ENCODE measurements at regions not wholly inside any gene's neighbourhood (a gene's known extent, or its start where the extent isn't known, plus 50 kb on each side); places are given as distances from the start of the nearest gene placed in this dataset.
"Not testable (repeated sequence)": the region's sequence is repeated elsewhere in the genome, so short reads cannot be mapped to it uniquely, and the experiment has no call there.

DNA sequence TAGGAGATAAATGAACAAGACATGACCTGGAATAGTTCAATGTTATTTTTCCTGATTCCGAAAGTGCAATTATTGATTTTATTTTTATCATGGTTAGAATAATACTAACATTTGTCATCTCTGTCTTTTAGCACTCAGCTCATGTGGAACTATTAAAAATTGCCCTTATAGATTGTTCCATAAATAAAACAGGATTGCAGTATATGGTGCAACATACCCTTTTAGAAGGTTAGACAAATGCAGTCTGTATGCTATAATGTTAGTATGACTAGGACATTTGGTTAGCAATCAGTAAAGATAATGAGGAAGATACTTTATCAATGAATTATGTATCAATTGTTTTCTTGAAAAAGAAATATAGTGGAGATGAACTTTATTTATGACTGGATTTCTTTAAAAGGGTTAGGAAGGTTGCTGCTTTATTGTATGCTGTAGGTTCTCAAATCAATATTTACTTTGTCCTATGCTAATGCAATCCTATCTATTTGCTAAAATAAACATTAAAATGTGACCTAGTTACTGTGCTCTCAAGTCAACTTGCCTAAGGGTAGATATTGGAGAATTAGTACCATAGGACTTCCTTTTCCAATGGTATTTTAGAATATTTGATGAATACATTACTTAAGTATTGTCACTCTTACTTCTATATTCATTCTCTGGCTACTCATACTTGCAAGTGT lies 348.9 kb upstream of the ISL1 start:
- no peak for DNase-seq (ENCODE audit: low read depth)

DNA sequence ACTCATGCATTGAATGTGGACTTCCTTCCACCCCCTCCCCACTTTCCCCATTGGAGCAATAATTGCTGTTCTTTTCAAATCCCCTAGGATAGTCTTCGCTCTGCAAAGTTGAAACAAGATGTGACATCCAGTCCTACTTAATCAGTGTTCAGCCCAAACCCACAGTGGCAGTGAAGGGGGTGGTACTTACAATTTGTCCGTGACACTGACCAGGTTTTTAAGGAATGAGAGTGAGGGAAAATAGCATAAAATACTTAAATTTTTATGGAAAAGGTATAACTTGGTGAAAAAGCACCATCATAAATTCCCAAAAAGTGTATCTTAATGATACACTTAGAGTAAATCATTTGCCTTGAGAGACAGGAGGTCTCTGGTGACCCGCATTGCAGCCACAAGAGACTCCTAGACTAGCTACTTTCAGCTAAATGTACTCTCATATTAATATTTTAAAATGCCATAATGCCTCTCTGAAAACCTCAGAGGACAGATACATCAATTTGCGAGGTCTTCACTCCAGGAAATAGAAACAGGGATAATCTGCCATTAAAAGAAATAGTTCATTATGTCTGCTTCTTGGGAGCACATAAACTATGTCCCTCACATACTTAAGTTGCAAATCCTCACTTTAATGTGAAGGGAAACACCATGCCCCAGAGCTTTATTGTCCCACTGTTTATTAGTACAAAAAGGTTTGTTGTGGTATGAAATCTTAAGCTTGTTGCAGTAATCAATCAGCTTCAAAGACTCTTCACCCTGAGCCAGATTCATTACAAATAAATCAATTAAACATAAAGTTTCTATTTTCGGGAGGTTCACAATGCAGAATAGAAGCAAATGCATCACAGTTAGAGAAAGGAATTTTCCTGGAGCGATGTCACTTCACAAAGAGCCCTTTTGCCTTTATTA lies 343.6 kb upstream of the ISL1 start:
- DNase-seq (ENCODE audit: low read depth): no peak

GRCh38 chr5:51043745-51044144 lies 339.5 kb upstream of the ISL1 start:
- no peak for DNase-seq (ENCODE audit: low read depth)

GRCh38 chr5:51047369-51047768 lies 335.9 kb upstream of the ISL1 start:
- DNase-seq (ENCODE audit: low read depth): no peak

- DNase-seq (ENCODE audit: low read depth): no peak
These were observed 329.9 kb upstream of the ISL1 start for GRCh38 chr5:51053361-51053760.

DNA sequence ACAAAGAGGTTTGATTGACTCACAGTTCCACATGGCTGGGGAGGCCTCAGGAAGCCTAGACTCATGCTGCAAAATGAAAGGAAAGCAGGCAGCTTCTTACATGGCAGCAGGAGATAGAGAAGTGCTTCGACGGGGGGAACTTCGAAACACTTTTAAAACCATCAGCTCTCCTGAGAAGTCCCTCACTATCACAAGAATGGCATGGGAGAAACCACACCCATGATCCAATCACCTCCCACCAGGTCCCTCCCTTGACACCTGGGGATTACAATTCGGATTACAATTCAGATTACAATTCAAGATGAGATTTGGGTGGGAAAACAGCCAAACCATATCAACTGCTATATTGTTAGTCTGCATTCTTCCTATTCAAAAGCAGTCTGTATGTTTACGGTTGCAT lies 322.3 kb upstream of the ISL1 start:
- DNase-seq (ENCODE audit: low read depth): no peak

GRCh38 chr5:51072937-51073336 lies 310.3 kb upstream of the ISL1 start:
- no peak for DNase-seq (ENCODE audit: low read depth)

DNA sequence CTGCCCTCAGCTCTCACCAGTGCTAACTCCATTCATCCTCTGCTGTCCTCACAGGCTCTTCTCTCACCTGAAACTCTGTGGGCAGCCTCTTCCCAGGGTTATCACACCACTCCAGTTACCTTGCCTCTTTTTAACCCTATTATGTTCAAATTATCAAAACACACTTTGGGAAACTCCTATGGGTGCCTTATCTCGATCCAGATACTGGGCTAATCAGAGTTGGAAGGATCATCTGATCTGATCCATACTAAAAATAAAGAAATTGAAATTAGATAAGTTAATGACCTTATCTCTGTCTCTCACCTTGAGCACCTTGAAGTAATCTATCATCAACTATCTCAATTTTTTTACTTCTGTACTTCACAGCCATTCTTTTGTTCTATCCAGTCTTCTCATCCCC lies 300.5 kb upstream of the ISL1 start:
- no peak for DNase-seq (ENCODE audit: low read depth)

DNA sequence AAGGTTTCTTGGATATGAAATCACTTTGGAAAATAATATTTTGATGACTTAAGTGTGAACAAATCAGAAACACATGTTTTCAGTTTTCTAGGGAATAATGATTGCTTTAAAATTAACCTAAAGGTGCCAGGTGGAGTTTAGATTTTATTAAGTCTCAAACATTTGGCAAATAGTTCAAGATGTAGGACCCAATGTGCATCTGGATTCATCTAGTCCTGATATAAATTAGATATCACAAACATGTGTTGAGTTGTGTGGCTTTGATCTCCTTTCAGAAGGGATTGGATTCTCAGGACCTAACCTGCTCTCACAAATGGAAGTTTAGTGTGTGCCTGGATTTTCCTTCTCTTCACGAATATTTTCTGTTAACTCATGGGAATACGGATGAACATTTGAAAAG lies 291.4 kb upstream of the ISL1 start:
- DNase-seq (ENCODE audit: low read depth): no peak

DNA sequence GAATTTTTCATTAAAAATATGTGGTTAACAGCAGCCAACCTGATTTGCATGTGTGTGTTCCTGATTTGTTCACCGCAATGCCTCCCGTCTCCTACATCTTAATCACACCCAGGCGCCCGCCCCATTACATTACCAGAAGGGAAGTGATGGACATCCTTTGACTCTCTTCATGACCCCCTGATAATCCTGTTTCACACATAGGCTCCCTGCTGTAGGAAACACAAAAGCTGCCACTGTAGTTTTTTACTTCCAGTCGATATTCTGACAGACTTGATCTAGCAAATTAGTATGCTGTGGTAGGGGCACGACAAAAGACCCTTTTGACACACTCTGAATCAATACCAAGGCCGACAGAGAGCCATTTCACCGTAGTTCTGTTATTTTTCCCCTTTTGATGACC lies 287.8 kb upstream of the ISL1 start:
- DNase-seq (ENCODE audit: low read depth): no peak

GRCh38 chr5:51096859-51097258 lies 286.4 kb upstream of the ISL1 start:
- DNase-seq (ENCODE audit: low read depth): no peak

- no peak for DNase-seq (ENCODE audit: low read depth)
These were observed 283.9 kb upstream of the ISL1 start for GRCh38 chr5:51099173-51099853.

- no peak for DNase-seq (ENCODE audit: low read depth)
These were observed 278.7 kb upstream of the ISL1 start for GRCh38 chr5:51104556-51104955.

DNA sequence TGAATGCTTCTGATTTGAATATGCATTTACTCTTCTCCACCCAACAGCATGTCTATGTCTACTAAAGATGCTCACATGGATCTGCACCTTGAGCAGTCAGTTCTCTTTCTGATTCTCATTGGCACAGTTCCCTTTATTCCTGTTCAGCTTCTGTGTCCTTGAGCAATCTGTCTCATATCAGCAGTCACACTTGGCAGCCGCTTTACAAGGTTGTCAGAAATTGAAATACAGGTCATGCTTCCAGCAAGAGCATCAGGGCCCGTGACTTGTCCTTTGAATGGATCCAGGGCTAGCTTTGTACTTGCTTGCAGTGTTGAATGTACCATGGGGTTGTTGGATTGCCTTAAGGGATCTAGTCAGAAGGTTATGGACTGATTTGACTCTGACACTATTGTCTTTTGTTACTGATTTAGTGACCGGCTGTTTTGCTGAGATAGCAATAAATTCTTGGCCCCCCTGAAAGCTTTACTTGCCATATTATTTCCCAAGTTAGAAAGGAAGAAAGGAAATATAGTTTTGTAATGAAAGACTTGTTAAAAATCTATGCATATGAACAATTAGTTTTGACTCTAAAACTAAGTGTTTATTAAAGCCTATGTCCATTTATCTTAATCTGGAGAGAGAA lies 273.4 kb upstream of the ISL1 start:
- DNase-seq (ENCODE audit: low read depth): no peak

DNA sequence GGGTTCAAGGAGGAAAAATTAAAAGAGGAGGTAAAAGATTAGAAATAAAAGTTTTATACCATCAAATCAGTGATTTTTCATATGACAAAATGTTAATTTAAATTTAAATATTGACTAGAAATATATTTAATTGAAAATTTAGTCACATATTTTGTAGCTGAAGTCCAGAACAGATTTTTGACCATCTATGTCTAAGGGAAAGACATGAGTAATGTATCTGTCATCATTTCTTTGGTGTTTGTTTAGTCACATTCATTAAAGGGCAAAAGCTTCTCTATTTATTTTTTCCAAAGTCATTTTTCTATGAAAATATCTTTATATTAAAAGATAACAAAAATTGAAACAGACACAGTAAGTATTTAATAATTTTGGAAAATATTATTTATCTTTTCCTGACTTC lies 252.0 kb upstream of the ISL1 start:
- no peak for DNase-seq (ENCODE audit: low read depth)

GRCh38 chr5:51138164-51138563 lies 245.1 kb upstream of the ISL1 start:
- DNase-seq (ENCODE audit: low read depth): no peak

DNA sequence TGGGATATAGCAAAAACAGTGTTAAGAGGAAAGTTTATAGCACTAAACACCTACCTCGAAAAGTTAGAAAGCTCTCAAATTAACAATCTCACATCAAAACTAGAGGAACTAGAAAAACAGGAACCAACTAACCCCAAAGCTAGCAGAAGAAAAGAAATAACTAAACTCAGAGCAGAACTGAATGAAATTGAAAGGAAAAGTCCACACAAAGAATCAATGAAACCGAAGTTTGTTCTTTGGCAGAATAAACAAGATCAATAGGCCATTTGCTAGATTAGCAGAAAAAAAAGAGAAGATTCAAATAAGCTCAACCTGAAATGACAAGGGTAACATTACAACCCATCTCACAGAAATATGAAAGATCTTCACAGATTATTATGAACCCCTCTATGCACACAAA lies 234.8 kb upstream of the ISL1 start:
- no peak for DNase-seq (ENCODE audit: low read depth)

- DNase-seq (ENCODE audit: low read depth): no peak
These were observed 227.0 kb upstream of the ISL1 start for GRCh38 chr5:51156222-51156621.

- no peak for DNase-seq (ENCODE audit: low read depth)
These were observed 226.4 kb upstream of the ISL1 start for GRCh38 chr5:51156838-51157237.

DNA sequence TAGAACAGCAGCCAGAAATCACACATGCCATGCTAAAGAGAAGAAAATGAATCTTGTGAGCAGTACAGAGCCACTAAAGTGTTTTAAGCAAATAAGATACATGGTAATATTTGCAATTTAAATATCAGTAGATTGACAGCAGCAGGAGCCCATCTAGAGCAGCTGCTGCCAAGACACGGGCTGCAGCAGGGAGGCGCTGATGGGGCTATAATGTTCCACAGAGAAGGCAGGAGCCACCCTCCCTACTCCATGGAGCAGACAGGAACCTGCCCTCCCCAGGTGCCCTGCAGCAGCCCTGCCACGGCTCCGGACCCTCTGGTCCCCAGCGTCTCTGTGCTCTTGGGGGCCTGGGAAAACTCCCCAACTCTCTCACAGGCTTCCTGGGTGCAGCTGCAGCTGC lies 224.1 kb upstream of the ISL1 start:
- no peak for DNase-seq (ENCODE audit: low read depth)

DNA sequence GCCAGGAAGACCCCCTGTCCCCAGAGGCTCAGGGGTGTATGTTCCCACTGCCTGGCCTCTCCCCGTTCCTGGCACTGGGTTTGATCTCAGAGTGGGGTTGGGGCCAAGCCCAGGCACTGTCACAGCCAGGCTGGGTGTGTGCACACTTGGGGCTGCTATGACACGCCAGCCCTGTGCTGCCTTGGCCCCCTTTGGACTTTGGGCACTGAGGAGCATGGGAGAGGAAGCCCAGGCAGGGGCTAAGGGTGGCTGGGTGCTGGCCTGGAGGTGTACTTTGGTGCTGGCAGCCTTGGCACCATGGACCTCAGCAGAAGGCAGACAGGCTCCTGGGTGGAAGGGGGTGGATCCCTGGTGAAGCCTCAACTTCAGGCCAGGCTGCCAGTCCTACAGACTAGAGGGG lies 223.6 kb upstream of the ISL1 start:
- no peak for DNase-seq (ENCODE audit: low read depth)

GRCh38 chr5:51162245-51162644 lies 221.0 kb upstream of the ISL1 start:
- DNase-seq (ENCODE audit: low read depth): no peak

DNA sequence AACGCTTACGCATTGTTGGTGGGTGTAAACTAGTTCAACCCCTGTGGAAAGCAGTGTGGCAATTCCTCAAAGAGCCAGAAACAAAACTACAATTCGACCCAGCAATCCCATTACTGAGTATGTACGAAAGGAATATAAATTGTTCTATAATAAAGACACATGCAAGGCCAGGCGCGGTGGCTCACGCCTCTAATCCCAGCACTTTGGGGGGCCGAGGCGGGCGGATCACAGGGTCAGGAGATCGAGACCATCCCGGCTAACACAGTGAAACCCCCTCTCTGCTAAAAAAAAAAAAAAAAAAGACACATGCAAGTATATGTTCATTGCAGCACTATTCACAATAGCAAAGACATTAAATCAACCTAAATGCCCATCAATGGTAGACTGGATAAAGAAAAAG lies 217.6 kb upstream of the ISL1 start:
- DNase-seq (ENCODE audit: low read depth): not testable (repeated sequence)

Data from fibroblast of gingiva (primary cell).